NCI-H2196 (cell line): ENCODE measurements at regions not wholly inside any gene's neighbourhood (a gene's known extent, or its start where the extent isn't known, plus 50 kb on each side); places are given as distances from the start of the nearest gene placed in this dataset.
"Not testable (repeated sequence)": the region's sequence is repeated elsewhere in the genome, so short reads cannot be mapped to it uniquely, and the experiment has no call there.

Experiments
- DNase-seq: peaks from one replicate; lab custom pipeline; 2025; ENCODE audit not compliant: unreplicated experiment; lab: John Stamatoyannopoulos, UW

- DNase-seq = no peak
These were observed 59.8 kb upstream of the ZPLD1 start for GRCh38 chr3:102374863-102375634.

- no peak for DNase-seq
These were observed 56.6 kb upstream of the ZPLD1 start for GRCh38 chr3:102378216-102378615.

GRCh38 chr3:102382201-102382600 lies 52.6 kb upstream of the ZPLD1 start:
- DNase-seq = not testable (repeated sequence)
